Smooth muscle cell of the brain vasculature (primary cell): ENCODE measurements at regions not wholly inside any gene's neighbourhood (a gene's known extent, or its start where the extent isn't known, plus 50 kb on each side); places are given as distances from the start of the nearest gene placed in this dataset.
A peak's percentile ranks its signal among the peaks of the same experiment; 100 is the strongest.

Source experiments
- DNase-seq: peaks from one replicate; pipeline ENCODE4 v3.0.0-alpha.2; 2012; ENCODE audit warnings: low read depth, low spot score

GRCh38 chr10:24010436-24010970, 198.4 kb upstream of the KIAA1217 start:
- no peak for DNase-seq

GRCh38 chr10:24012249-24012803, 196.6 kb upstream of the KIAA1217 start:
- DNase-seq, result no peak

GRCh38 chr10:24027107-24027506, 181.8 kb upstream of the KIAA1217 start:
- no peak for DNase-seq

GRCh38 chr10:24034571-24034970, 174.4 kb upstream of the KIAA1217 start:
- DNase-seq, result no peak

GRCh38 chr10:24035761-24036160, 173.2 kb upstream of the KIAA1217 start:
- DNase-seq, result no peak

GRCh38 chr10:24039315-24039714, 169.6 kb upstream of the KIAA1217 start:
- no peak for DNase-seq

GRCh38 chr10:24039897-24040296, 169.0 kb upstream of the KIAA1217 start:
- no peak for DNase-seq

- DNase-seq, result no peak
These were observed 167.9 kb upstream of the KIAA1217 start for GRCh38 chr10:24041034-24041433.

- no peak for DNase-seq
These were observed 167.1 kb upstream of the KIAA1217 start for GRCh38 chr10:24041834-24042233.

- DNase-seq, result no peak
These were observed 166.1 kb upstream of the KIAA1217 start for GRCh38 chr10:24042884-24043283.

GRCh38 chr10:24046060-24046459, 162.9 kb upstream of the KIAA1217 start:
- no peak for DNase-seq

- DNase-seq, result no peak
These were observed 161.8 kb upstream of the KIAA1217 start for GRCh38 chr10:24047176-24047575.

- DNase-seq, result no peak
These were observed 154.5 kb upstream of the KIAA1217 start for GRCh38 chr10:24054421-24054820.

- DNase-seq, result no peak
These were observed 128.7 kb upstream of the KIAA1217 start for GRCh38 chr10:24080207-24080606.

- DNase-seq, result no peak
These were observed 122.4 kb upstream of the KIAA1217 start for GRCh38 chr10:24086296-24087086.

- no peak for DNase-seq
These were observed 117.7 kb upstream of the KIAA1217 start for GRCh38 chr10:24091256-24091655.

GRCh38 chr10:24096281-24096680, 112.7 kb upstream of the KIAA1217 start:
- no peak for DNase-seq

GRCh38 chr10:24097751-24098207, 111.2 kb upstream of the KIAA1217 start:
- DNase-seq, result no peak

- DNase-seq, result no peak
These were observed 104.0 kb upstream of the KIAA1217 start for GRCh38 chr10:24104895-24105294.

GRCh38 chr10:24113901-24114300, 95.0 kb upstream of the KIAA1217 start:
- no peak for DNase-seq

GRCh38 chr10:24114556-24114955, 94.4 kb upstream of the KIAA1217 start:
- no peak for DNase-seq

- DNase-seq, result no peak
These were observed 93.5 kb upstream of the KIAA1217 start for GRCh38 chr10:24115403-24115802.

- DNase-seq, result peak; percentile 26
These were observed 90.7 kb upstream of the KIAA1217 start for GRCh38 chr10:24118246-24118645.
